ENCODE measurements at regions not wholly inside any gene's neighbourhood (a gene's known extent, or its start where the extent isn't known, plus 50 kb on each side); places are given as distances from the start of the nearest gene placed in this dataset.

DNA sequence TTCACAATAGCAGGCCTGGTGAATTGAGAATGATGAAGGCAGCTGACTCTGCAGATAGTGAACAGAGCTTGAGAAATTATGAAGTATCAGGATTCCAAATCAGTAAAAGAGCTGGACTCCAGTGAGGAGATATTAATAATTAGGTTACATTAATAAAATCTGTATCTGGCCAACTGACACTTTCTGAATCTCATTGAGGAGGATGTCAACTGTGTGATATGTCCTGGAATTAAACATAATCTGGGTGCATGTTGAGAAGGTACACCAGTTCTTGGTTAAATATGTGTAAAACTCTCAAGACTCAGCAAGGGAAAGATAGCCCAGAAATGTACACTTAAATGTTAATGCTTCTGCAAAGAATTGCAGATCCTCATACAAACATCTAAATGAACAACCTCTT is 177.8 kb upstream of the SFRP2 start:
- H3K27me3 ChIP-seq, result no peaks in the 10 kb centered on the region
- DNase-seq, result no peak
- TF ChIP-seq POLR2A (IDR thresholded peaks at IDR 0.05), result no peak
- TF ChIP-seq, protein P1, sequence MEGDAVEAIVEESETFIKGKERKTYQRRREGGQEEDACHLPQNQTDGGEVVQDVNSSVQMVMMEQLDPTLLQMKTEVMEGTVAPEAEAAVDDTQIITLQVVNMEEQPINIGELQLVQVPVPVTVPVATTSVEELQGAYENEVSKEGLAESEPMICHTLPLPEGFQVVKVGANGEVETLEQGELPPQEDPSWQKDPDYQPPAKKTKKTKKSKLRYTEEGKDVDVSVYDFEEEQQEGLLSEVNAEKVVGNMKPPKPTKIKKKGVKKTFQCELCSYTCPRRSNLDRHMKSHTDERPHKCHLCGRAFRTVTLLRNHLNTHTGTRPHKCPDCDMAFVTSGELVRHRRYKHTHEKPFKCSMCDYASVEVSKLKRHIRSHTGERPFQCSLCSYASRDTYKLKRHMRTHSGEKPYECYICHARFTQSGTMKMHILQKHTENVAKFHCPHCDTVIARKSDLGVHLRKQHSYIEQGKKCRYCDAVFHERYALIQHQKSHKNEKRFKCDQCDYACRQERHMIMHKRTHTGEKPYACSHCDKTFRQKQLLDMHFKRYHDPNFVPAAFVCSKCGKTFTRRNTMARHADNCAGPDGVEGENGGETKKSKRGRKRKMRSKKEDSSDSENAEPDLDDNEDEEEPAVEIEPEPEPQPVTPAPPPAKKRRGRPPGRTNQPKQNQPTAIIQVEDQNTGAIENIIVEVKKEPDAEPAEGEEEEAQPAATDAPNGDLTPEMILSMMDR (IDR thresholded peaks at IDR 0.05), result no peak
- H3K9me3 ChIP-seq, result no peaks in the 10 kb centered on the region
- no peak overlapping the region for H3K4me3 ChIP-seq (replicated peaks in 1 of 3)
- H3K27ac ChIP-seq, result no peak overlapping the region
- H3K4me1 ChIP-seq, result no peaks in the 10 kb centered on the region
- no peaks in the 10 kb centered on the region for H3K36me3 ChIP-seq
- intact Hi-C loops (cut with DNase I), result no loop called here

DNA sequence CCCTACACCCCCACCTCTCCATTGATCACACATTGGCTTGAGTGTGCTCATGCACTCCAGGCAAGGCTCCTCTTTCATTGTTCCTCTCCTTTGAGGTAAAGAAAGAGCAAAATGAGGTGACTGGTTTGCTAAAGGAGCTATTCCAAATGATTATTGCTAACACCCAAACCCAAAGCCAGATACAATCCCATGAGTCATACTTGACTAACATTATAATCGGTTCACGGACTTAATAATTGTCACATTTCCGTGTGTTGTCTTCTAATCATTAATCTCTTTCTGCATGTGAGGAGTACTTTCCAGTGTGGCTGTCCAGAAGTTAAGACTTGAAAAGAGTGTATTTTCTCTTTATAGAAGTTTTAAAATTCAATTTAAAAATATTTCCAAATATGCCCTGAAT is 174.3 kb upstream of the SFRP2 start:
- 79 to 90% methylated on average over 3 of the region's 3 CpGs for WGBS, 2 donors
- TF ChIP-seq, protein P1 (IDR thresholded peaks at IDR 0.05), result no peak
- TF ChIP-seq POLR2A (IDR thresholded peaks at IDR 0.05), result no peak
- Histone ChIP-seq H3K4me3 (replicated peaks in 1 of 3) (no peak overlapping the region), H3K4me1 (no peaks in the 10 kb centered on the region), H3K27ac (no peak overlapping the region), H3K9me3 (no peaks in the 10 kb centered on the region), H3K27me3 (no peaks in the 10 kb centered on the region), H3K36me3 (no peaks in the 10 kb centered on the region)
- intact Hi-C loops (cut with DNase I), result no loop called here
- DNase-seq, result no peak

DNA sequence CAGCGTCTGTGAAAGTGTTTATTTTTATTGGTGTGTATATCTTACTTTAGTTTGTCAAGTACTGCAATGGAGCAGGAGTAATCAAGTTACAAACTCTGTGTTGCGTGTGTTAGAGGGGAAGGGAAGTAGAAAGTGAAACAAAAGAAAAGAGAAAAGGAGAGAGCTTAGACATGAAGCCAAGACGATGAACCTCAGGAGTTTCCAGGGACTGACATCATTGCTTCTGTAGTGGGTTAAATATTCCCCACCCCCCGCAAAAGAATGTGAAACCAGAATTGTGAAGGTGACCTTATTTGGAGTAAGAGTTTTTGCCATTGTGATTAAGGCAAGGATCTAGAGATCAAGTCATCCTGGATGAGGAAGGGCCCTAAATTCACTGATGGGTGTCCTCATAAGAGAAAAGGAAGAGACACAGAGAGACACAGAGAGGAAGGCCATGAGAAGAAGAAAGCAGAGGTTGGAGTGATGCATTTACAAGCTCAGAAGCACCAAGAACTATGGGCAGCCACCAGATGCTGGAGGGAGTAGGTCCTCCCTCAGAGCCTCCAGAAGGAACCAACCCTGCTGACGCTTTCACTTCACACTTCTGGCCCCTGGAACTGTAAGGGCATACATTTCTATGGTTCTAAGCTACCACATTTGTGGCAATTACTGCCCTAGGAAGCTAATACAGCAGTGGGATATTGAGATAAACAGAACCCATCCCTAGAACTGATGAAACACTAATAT is 173.6 kb upstream of the SFRP2 start:
- Histone ChIP-seq H3K4me3 (replicated peaks in 1 of 3) (no peak overlapping the region), H3K4me1 (no peaks in the 10 kb centered on the region), H3K27ac (no peak overlapping the region), H3K27me3 (no peaks in the 10 kb centered on the region), H3K36me3 (no peaks in the 10 kb centered on the region), H3K9me3 (no peaks in the 10 kb centered on the region)
- DNase-seq, result no peak
- 82 to 85% methylated on average over 5 of the region's 5 CpGs for WGBS, 2 donors
- intact Hi-C loops (cut with DNase I), result no loop called here
- TF ChIP-seq POLR2A (IDR thresholded peaks at IDR 0.05), result no peak
- TF ChIP-seq, protein P1 (IDR thresholded peaks at IDR 0.05), result no peak

DNA sequence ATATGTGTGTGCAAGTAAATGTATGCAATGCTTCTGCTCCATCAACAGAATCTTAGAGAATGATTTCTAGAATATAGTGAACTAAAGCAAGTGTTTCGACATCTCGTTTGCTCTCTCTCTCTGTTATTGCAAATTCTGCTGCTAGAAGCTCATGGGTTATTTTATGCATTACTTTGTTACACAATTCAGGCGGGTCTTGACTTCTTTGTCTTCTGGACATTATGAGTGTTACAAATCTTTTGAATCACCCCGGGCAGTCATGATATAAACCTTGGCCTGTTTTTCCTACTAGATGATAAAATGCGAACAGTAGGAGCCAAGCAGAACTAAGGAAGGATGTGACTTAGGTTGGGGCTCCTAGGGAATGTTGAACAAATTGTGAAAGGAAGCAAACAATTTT is 166.4 kb upstream of the SFRP2 start:
- no peaks in the 10 kb centered on the region for H3K27me3 ChIP-seq
- H3K27ac ChIP-seq, result no peak overlapping the region
- H3K4me3 ChIP-seq (replicated peaks in 1 of 3), result no peak overlapping the region
- H3K36me3 ChIP-seq, result no peaks in the 10 kb centered on the region
- H3K9me3 ChIP-seq, result no peaks in the 10 kb centered on the region
- peaks cover 0 to 5% of the 10 kb centered on the region in 2 donors for H3K4me1 ChIP-seq
- DNase-seq, result no peak
- 90 to 91% methylated on average over 5 of the region's 5 CpGs for WGBS, 2 donors
- TF ChIP-seq, protein P1 (IDR thresholded peaks at IDR 0.05), result no peak
- TF ChIP-seq POLR2A (IDR thresholded peaks at IDR 0.05), result no peak
- intact Hi-C loops (cut with DNase I), result no loop called here

DNA sequence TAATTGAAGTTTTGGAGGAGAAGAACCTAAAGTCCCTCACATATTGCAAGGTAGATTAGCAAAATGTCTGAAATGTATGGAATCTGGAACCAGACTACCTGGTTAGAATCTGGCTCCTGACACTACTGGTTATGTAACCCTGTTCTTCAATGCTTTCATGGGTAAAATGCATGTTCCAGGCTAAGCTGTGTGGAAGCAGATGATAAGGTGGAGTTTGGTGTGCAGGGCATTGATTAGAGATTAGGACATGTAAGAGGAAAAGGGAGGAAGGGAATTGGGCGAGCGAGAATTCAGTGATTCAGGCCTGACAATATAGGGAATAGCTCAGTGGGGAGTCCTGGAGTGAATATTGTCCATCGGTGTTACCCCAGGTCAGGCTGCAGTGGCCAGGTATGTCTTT is 165.8 kb upstream of the SFRP2 start:
- DNase-seq, result no peak
- TF ChIP-seq, protein P1 (IDR thresholded peaks at IDR 0.05), result no peak
- TF ChIP-seq POLR2A (IDR thresholded peaks at IDR 0.05), result no peak
- H3K4me3 ChIP-seq (replicated peaks in 1 of 3), result no peak overlapping the region
- no peak overlapping the region for H3K27ac ChIP-seq
- no peaks in the 10 kb centered on the region for H3K36me3 ChIP-seq
- H3K27me3 ChIP-seq, result no peaks in the 10 kb centered on the region
- no peaks in the 10 kb centered on the region for H3K9me3 ChIP-seq
- intact Hi-C loops (cut with DNase I), result no loop called here
- peaks cover 0 to 5% of the 10 kb centered on the region in 2 donors for H3K4me1 ChIP-seq
- 93 to 94% methylated on average over 3 of the region's 3 CpGs for WGBS, 2 donors

Data from thyroid gland (tissue), 4 donors.